ENCODE measurements at regions not wholly inside any gene's neighbourhood (a gene's known extent, or its start where the extent isn't known, plus 50 kb on each side); places are given as distances from the start of the nearest gene placed in this dataset.

DNA sequence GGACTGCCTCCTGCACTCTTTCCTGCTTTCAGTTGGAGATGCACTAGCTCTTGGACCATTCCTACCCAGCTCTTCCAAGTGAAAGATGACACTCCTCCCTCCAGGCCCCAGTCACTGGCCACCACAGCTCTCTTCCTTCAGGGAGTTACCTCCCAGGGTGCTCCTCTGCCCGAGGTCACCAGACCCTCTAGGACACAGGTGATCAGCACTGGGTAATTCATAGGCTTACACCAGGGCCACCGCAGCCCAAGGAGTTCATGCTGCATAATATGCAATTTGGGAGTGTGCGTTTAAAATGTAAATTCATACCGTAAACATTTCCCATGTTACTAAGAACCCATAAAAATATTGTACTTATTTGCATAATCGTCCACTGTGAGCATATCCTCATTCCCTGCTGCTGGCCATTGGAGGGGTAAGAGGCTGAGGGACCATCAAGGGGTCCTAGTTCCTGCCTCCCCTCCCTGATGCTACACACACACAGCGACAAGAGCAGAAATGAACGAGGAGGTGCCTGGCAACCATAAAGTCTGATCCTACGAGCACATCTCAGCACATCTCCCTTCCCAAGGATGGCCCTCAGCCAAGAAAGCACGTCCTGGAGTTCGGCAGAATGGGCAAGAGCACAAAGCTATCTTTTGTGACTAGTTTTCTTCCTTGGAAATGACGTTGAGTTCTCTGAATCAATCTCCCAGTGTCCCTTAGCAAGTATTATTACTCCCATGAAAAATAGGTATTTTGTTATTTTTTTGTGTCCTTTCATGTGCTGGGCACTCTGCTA, 222.9 kb upstream of the RAB4A start:
- CTCF ChIA-PET: no interaction called here
- no peak for DNase-seq (ENCODE audit: low spot score)

DNA sequence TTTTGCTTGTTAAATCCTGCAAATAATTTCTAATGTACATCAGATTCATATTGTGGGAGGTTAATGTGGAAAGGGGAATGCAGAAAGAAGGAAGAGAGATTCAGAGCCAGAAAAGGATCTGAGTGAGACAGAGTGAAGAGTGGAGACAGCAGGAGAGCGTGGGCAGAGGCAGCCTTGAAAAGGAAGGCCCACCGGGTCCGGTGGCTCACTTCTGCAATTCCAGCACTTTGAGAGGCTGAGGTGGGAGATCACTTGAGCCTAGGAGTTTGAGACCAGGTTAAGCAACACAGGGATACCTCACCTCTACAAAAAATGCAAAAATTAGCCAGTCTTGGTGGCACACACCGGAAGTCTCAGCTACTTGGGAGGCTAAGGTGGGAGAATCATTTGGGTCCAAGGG, 222.0 kb upstream of the RAB4A start:
- intact Hi-C loops (cut with micrococcal nuclease; ENCODE audit: unreplicated experiment): no loop called here
- Histone ChIP-seq H3K4me3 (ENCODE audit: low read depth, low read length, poor library complexity, severe bottlenecking) (no peak overlapping the region), H3K9me3 (ENCODE audit: low read depth, low read length, poor library complexity, severe bottlenecking) (no peaks in the 10 kb centered on the region), H3K27ac (ENCODE audit: low read depth, low read length, poor library complexity, severe bottlenecking) (no peak overlapping the region), H3K36me3 (ENCODE audit: insufficient read depth, low read length, poor library complexity, severe bottlenecking) (no peaks in the 10 kb centered on the region), H3K27me3 (replicated peaks; ENCODE audit: insufficient read depth, low read depth, low read length, poor library complexity) (peaks cover 11% of the 10 kb centered on the region), H3K4me1 (ENCODE audit: insufficient read depth, low read length, poor library complexity, severe bottlenecking) (no peaks in the 10 kb centered on the region)
- DNase-seq (ENCODE audit: low spot score): no peak
- CTCF ChIA-PET: no interaction called here
- TF ChIP-seq, protein P1, sequence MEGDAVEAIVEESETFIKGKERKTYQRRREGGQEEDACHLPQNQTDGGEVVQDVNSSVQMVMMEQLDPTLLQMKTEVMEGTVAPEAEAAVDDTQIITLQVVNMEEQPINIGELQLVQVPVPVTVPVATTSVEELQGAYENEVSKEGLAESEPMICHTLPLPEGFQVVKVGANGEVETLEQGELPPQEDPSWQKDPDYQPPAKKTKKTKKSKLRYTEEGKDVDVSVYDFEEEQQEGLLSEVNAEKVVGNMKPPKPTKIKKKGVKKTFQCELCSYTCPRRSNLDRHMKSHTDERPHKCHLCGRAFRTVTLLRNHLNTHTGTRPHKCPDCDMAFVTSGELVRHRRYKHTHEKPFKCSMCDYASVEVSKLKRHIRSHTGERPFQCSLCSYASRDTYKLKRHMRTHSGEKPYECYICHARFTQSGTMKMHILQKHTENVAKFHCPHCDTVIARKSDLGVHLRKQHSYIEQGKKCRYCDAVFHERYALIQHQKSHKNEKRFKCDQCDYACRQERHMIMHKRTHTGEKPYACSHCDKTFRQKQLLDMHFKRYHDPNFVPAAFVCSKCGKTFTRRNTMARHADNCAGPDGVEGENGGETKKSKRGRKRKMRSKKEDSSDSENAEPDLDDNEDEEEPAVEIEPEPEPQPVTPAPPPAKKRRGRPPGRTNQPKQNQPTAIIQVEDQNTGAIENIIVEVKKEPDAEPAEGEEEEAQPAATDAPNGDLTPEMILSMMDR (conservative IDR thresholded peaks at IDR 0.05; ENCODE audit: low read depth, low read length): no peak
- no peak for TF ChIP-seq EZH2 (IDR thresholded peaks at IDR 0.05; ENCODE audit: borderline replicate concordance, low read depth, low read length, poor library complexity, severe bottlenecking)
- POLR2A ChIA-PET (ENCODE audit: low non-redundant PET): no interaction called here
- no TSS peak for BruUV-seq (replicated peaks)

More for the DNA sequence above, 222.9 kb upstream of the RAB4A start:
- TF ChIP-seq EZH2 (IDR thresholded peaks at IDR 0.05; ENCODE audit: borderline replicate concordance, low read depth, low read length, poor library complexity, severe bottlenecking): no peak
- TF ChIP-seq, protein P1 (conservative IDR thresholded peaks at IDR 0.05; ENCODE audit: low read depth, low read length): no peak
- no TSS peak for BruUV-seq (replicated peaks)
- intact Hi-C loops (cut with micrococcal nuclease; ENCODE audit: unreplicated experiment): no loop called here
- no peak overlapping the region for H3K4me3 ChIP-seq (ENCODE audit: low read depth, low read length, poor library complexity, severe bottlenecking)
- H3K36me3 ChIP-seq (ENCODE audit: insufficient read depth, low read length, poor library complexity, severe bottlenecking): no peaks in the 10 kb centered on the region
- H3K9me3 ChIP-seq (ENCODE audit: low read depth, low read length, poor library complexity, severe bottlenecking): no peaks in the 10 kb centered on the region
- H3K27ac ChIP-seq (ENCODE audit: low read depth, low read length, poor library complexity, severe bottlenecking): no peak overlapping the region
- H3K27me3 ChIP-seq (replicated peaks; ENCODE audit: insufficient read depth, low read depth, low read length, poor library complexity): peaks cover 20% of the 10 kb centered on the region
- no peaks in the 10 kb centered on the region for H3K4me1 ChIP-seq (ENCODE audit: insufficient read depth, low read length, poor library complexity, severe bottlenecking)
- POLR2A ChIA-PET (ENCODE audit: low non-redundant PET): no interaction called here

DNA sequence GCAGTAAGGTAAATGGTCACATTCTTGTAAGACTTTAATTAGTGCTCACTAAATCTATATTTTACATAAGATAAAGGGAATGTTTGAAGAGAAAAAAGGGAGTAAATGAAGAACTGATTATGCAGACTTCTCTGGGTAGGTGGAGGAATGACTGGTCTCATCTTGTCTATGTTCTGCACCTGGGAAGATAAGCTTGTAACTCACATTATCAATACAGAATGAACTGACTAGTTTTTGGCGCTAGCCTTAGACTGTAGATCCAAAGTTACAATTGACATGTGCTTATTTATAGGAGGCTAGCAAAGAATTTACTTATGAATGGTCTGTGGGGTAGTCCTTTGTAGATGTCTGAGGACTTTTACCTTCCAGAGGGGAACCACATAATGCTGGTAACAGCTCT, 214.9 kb upstream of the RAB4A start:
- BruUV-seq (replicated peaks): no TSS peak
- Histone ChIP-seq H3K27ac (ENCODE audit: low read depth, low read length, poor library complexity, severe bottlenecking) (no peak overlapping the region), H3K4me1 (ENCODE audit: insufficient read depth, low read length, poor library complexity, severe bottlenecking) (no peaks in the 10 kb centered on the region), H3K4me3 (ENCODE audit: low read depth, low read length, poor library complexity, severe bottlenecking) (no peak overlapping the region), H3K27me3 (replicated peaks; ENCODE audit: insufficient read depth, low read depth, low read length, poor library complexity) (peaks cover 7% of the 10 kb centered on the region), H3K9me3 (ENCODE audit: low read depth, low read length, poor library complexity, severe bottlenecking) (no peaks in the 10 kb centered on the region), H3K36me3 (ENCODE audit: insufficient read depth, low read length, poor library complexity, severe bottlenecking) (no peaks in the 10 kb centered on the region)
- no peak for DNase-seq (ENCODE audit: low spot score)
- ChIA-PET POLR2A (ENCODE audit: low non-redundant PET) (no interaction called here), CTCF (no interaction called here)
- intact Hi-C loops (cut with micrococcal nuclease; ENCODE audit: unreplicated experiment): no loop called here
- no peak for TF ChIP-seq EZH2 (IDR thresholded peaks at IDR 0.05; ENCODE audit: borderline replicate concordance, low read depth, low read length, poor library complexity, severe bottlenecking)
- TF ChIP-seq, protein P1 (conservative IDR thresholded peaks at IDR 0.05; ENCODE audit: low read depth, low read length): no peak
